Activated CD8-positive, alpha-beta T cell treated with anti-CD3 and anti-CD28 coated beads for 36 hours (primary cell): ENCODE measurements at regions not wholly inside any gene's neighbourhood (a gene's known extent, or its start where the extent isn't known, plus 50 kb on each side); places are given as distances from the start of the nearest gene placed in this dataset.

Experiments
- ATAC-seq: fragments of 200-7000 bp; cut with Tn5 transposase; one replicate; pipeline ENCODE4 v1.10.0; 2021; ENCODE audit warnings: mild to moderate bottlenecking, moderate library complexity
- CTCF ChIA-PET: fragments of 350-600 bp; sonication (Branson Sonifier 250); formaldehyde crosslinking; loops from one replicate; lab custom pipeline; 2021; ENCODE audit warnings: antibody characterized with exemption; lab: Charles Lee
- POLR2A ChIA-PET: fragments of 350-600 bp; sonication (Branson Sonifier 250); formaldehyde crosslinking; loops from one replicate; lab custom pipeline; 2021; ENCODE audit warnings: antibody characterized with exemption; lab: Charles Lee
- DNase-seq: peaks from one replicate; pipeline ENCODE4 v3.0.0-alpha.2; 2020
- H3K27ac Mint-ChIP-seq: one replicate; pipeline ENCODE4 v1.8.0; 2021; ENCODE audit warnings: mild to moderate bottlenecking, mixed read lengths
- H3K27me3 Mint-ChIP-seq: one replicate; pipeline ENCODE4 v1.8.0; 2021; ENCODE audit warnings: mixed read lengths
- H3K36me3 Mint-ChIP-seq: one replicate; pipeline ENCODE4 v1.8.0; 2021; ENCODE audit warnings: low read depth, mixed read lengths
- H3K4me1 Mint-ChIP-seq: one replicate; pipeline ENCODE4 v1.8.0; 2021; ENCODE audit warnings: low read depth, mixed read lengths
- H3K4me3 Mint-ChIP-seq: one replicate; pipeline ENCODE4 v1.8.0; 2021; ENCODE audit warnings: mild to moderate bottlenecking, moderate library complexity, mixed read lengths
- H3K9me3 Mint-ChIP-seq: one replicate; pipeline ENCODE4 v1.8.0; 2021; ENCODE audit warnings: mixed read lengths
- CTCF ChIP-seq: fragments of 200-600 bp; IDR thresholded peaks from one replicate; pipeline ENCODE4 v1.8.0; 2022; ENCODE audit warnings: antibody characterized with exemption, mild to moderate bottlenecking
- intact Hi-C: fragments of 100-400 bp; cut with micrococcal nuclease; formaldehyde crosslinking; loops from one replicate; pipeline ENCODE4 v1.10.0; 2022

- intact Hi-C loops = loop anchor here (5.0 kb wide), 1 partner anchor 304 kb away; no protein-coding TSS in a partner anchor
- POLR2A ChIA-PET = interaction anchor here (1.5 kb wide), 1 partner anchor 145 kb away, joined by 4 read pairs; no protein-coding TSS in a partner anchor
- H3K9me3 Mint-ChIP-seq = no peaks in the 10 kb centered on the region
- no peak overlapping the region for H3K4me3 Mint-ChIP-seq
- no peak overlapping the region for H3K27ac Mint-ChIP-seq
- DNase-seq (no peak), ATAC-seq (no peak)
- CTCF ChIA-PET = interaction anchor here (0.9 to 3.5 kb wide), 12 partner anchors 8 to 388 kb away, joined by 3 to 83 read pairs (median 8); partner anchors contain the start of gene ZDHHC17
- peaks cover 3% of the 10 kb centered on the region for H3K4me1 Mint-ChIP-seq
- H3K36me3 Mint-ChIP-seq = no peaks in the 10 kb centered on the region
- H3K27me3 Mint-ChIP-seq = peaks cover 2% of the 10 kb centered on the region
- no peak for TF ChIP-seq CTCF
Measured at GRCh38 chr12:76622915-76623314, 63.3 kb upstream of the OSBPL8 start.

- no peaks in the 10 kb centered on the region for H3K36me3 Mint-ChIP-seq
- intact Hi-C loops = loop anchor here (5.0 kb wide), 1 partner anchor 303 kb away; no protein-coding TSS in a partner anchor
- DNase-seq (no peak), ATAC-seq (no peak)
- no peaks in the 10 kb centered on the region for H3K9me3 Mint-ChIP-seq
- TF ChIP-seq CTCF = no peak
- POLR2A ChIA-PET = no interaction called here
- CTCF ChIA-PET = interaction anchor here (3.5 kb wide), 1 partner anchor 167 kb away, joined by 83 read pairs; no protein-coding TSS in a partner anchor
- H3K27me3 Mint-ChIP-seq = peaks cover 2% of the 10 kb centered on the region
- H3K4me1 Mint-ChIP-seq = peaks cover 3% of the 10 kb centered on the region
- no peak overlapping the region for H3K4me3 Mint-ChIP-seq
- no peak overlapping the region for H3K27ac Mint-ChIP-seq
Measured at GRCh38 chr12:76623931-76624330, 64.4 kb upstream of the OSBPL8 start.

DNA sequence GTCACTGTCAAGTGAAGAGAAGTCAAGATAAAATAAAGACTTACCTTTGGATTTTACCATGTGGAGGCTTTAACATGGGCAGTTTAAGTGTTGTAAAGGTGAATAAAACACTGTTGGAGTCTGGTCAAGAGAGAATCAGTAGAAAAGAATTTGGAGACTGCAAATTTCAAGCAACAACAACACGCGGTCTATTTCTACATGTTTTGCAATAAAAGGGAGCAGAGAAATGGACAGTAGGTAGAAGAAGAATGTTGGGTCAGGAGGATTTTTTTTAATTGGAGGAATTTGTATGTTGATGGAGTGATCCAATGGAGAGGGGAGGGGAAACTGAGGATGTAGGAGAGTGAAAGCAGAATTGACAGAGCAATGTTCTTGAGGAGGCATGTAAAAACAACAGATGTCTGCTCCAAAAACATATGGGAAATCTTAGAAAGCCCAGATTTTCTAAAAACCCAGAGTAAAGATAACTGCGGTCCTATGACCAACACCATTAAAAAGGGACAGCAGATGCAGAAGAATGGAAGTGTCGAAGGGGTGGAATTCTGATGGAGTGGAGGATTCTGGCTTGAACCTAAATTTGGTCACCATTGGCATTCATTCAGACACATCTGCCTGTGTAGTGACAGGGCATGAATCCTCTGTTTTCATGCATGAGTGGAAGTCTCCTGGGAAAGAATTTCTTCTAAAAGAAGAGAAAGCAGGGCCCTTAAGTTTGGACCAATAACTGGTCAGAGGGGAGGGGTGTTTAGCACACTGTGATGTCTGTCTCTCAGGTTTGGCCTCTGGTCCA, 68.0 kb upstream of the OSBPL8 start:
- Mint-ChIP-seq H3K27ac (no peak overlapping the region), H3K4me3 (no peak overlapping the region), H3K9me3 (no peaks in the 10 kb centered on the region), H3K27me3 (no peaks in the 10 kb centered on the region), H3K36me3 (no peaks in the 10 kb centered on the region), H3K4me1 (no peaks in the 10 kb centered on the region)
- POLR2A ChIA-PET = no interaction called here
- intact Hi-C loops = no loop called here
- ATAC-seq (no peak), DNase-seq (no peak)
- no peak for TF ChIP-seq CTCF
- CTCF ChIA-PET = no interaction called here

- Mint-ChIP-seq H3K4me1 (no peaks in the 10 kb centered on the region), H3K4me3 (no peak overlapping the region), H3K27me3 (no peaks in the 10 kb centered on the region), H3K36me3 (no peaks in the 10 kb centered on the region), H3K9me3 (no peaks in the 10 kb centered on the region), H3K27ac (no peak overlapping the region)
- CTCF ChIA-PET = interaction anchor here (0.6 kb wide), 1 partner anchor 191 kb away, joined by 3 read pairs; no protein-coding TSS in a partner anchor
- POLR2A ChIA-PET = interaction anchor here (0.6 kb wide), 1 partner anchor 32 kb away, joined by 3 read pairs; no protein-coding TSS in a partner anchor
- intact Hi-C loops = no loop called here
- no peak for TF ChIP-seq CTCF
- DNase-seq = no peak
- ATAC-seq = no peak
Measured at GRCh38 chr12:76628745-76629144, 69.2 kb upstream of the OSBPL8 start.

- no peak for TF ChIP-seq CTCF
- Mint-ChIP-seq H3K36me3 (no peaks in the 10 kb centered on the region), H3K27me3 (no peaks in the 10 kb centered on the region)
Measured at GRCh38 chr12:76631741-76632140, 72.2 kb upstream of the OSBPL8 start.

More at GRCh38 chr12:76631741-76632140, 72.2 kb upstream of the OSBPL8 start:
- ChIA-PET POLR2A (no interaction called here), CTCF (interaction anchor here (1.2 to 2.3 kb wide), 2 partner anchors 10 to 379 kb away, joined by 4 to 11 read pairs; no protein-coding TSS in a partner anchor)
- H3K27ac Mint-ChIP-seq = no peak overlapping the region
- H3K9me3 Mint-ChIP-seq = no peaks in the 10 kb centered on the region
- DNase-seq (no peak), ATAC-seq (no peak)
- intact Hi-C loops = no loop called here
- peaks cover 10% of the 10 kb centered on the region for H3K4me1 Mint-ChIP-seq
- no peak overlapping the region for H3K4me3 Mint-ChIP-seq
